KMS-11 (cell line): ENCODE measurements at regions not wholly inside any gene's neighbourhood (a gene's known extent, or its start where the extent isn't known, plus 50 kb on each side); places are given as distances from the start of the nearest gene placed in this dataset.

Experiments used
- H2AFZ ChIP-seq: fragments of 200-600 bp; sonication (generic); 2 replicates; pipeline ENCODE4 v1.6.1; 2016; ENCODE audit warnings: antibody characterized with exemption, mixed run types, low read depth
- H3K27ac ChIP-seq: fragments of 200-600 bp; sonication (generic); 2 replicates; pipeline ENCODE4 v1.6.1; 2016; ENCODE audit warnings: mild to moderate bottlenecking, mixed run types
- H3K27me3 ChIP-seq: fragments of 200-600 bp; sonication (generic); 2 replicates; pipeline ENCODE4 v1.6.1; 2017; ENCODE audit warnings: mild to moderate bottlenecking, low read depth, mixed run types, moderate library complexity; ENCODE audit not compliant: insufficient read depth
- H3K36me3 ChIP-seq: fragments of 200-600 bp; sonication (generic); 2 replicates; pipeline ENCODE4 v1.6.1; 2017; ENCODE audit warnings: mild to moderate bottlenecking, mixed run types; ENCODE audit not compliant: insufficient read depth
- H3K4me1 ChIP-seq: fragments of 200-600 bp; sonication (generic); 2 replicates; pipeline ENCODE4 v1.6.1; 2016; ENCODE audit warnings: mild to moderate bottlenecking, low read depth, mixed run types; ENCODE audit not compliant: poor library complexity, severe bottlenecking
- H3K4me2 ChIP-seq: fragments of 200-600 bp; sonication (generic); 2 replicates; pipeline ENCODE4 v1.7.0; 2016; ENCODE audit warnings: mild to moderate bottlenecking, mixed run types
- H3K4me3 ChIP-seq: fragments of 200-600 bp; sonication (generic); IDR thresholded peaks from 2 replicates; pipeline ENCODE4 v1.6.1; 2017; ENCODE audit warnings: low read depth, low read length, mixed read lengths; ENCODE audit not compliant: insufficient read depth
- H3K79me2 ChIP-seq: fragments of 200-600 bp; sonication (generic); 2 replicates; pipeline ENCODE4 v1.6.1; 2016; ENCODE audit warnings: low read depth, mixed run types; ENCODE audit not compliant: insufficient read depth
- H3K9ac ChIP-seq: fragments of 200-600 bp; sonication (generic); 2 replicates; pipeline ENCODE4 v1.6.1; 2016; ENCODE audit warnings: mild to moderate bottlenecking, mixed run types
- H4K20me1 ChIP-seq: fragments of 200-600 bp; sonication (generic); 2 replicates; pipeline ENCODE4 v1.6.1; 2016; ENCODE audit warnings: mild to moderate bottlenecking, mixed run types; ENCODE audit not compliant: insufficient read depth
- TF ChIP-seq, protein P1 (sequence below): fragments of 200-600 bp; sonication (generic); conservative IDR thresholded peaks from 2 replicates; pipeline ENCODE4 v1.6.1; 2017; ENCODE audit warnings: low read depth, mild to moderate bottlenecking, antibody characterized with exemption, low read length, moderate library complexity, mixed read lengths

DNA sequence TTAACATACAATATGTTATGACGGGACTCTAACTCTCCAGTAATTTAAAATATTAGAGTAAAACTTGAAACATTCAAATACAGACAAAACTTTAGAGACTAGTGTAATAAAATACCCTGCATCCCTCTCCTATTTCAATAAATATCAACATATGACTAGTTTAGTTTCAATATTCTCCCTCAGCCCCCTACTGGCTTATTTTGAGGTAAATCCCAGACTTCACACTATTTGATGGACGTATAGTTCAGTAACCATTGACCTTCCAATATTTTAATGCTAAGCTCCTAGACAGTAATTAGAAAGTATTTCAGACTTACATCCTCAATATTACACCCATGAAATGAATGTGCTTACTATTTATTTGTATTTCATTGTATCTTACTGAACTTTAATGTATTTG lies 180.7 kb upstream of the STARD13 start:
- H3K9ac ChIP-seq, result no peak overlapping the region
- no peak overlapping the region for H3K4me3 ChIP-seq
- no peak overlapping the region for H3K4me2 ChIP-seq
- TF ChIP-seq, protein P1, sequence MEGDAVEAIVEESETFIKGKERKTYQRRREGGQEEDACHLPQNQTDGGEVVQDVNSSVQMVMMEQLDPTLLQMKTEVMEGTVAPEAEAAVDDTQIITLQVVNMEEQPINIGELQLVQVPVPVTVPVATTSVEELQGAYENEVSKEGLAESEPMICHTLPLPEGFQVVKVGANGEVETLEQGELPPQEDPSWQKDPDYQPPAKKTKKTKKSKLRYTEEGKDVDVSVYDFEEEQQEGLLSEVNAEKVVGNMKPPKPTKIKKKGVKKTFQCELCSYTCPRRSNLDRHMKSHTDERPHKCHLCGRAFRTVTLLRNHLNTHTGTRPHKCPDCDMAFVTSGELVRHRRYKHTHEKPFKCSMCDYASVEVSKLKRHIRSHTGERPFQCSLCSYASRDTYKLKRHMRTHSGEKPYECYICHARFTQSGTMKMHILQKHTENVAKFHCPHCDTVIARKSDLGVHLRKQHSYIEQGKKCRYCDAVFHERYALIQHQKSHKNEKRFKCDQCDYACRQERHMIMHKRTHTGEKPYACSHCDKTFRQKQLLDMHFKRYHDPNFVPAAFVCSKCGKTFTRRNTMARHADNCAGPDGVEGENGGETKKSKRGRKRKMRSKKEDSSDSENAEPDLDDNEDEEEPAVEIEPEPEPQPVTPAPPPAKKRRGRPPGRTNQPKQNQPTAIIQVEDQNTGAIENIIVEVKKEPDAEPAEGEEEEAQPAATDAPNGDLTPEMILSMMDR, result no peak
- no peak overlapping the region for H3K27ac ChIP-seq
- H4K20me1 ChIP-seq, result no peaks in the 10 kb centered on the region
- no peaks in the 10 kb centered on the region for H3K36me3 ChIP-seq
- H3K27me3 ChIP-seq, result no peaks in the 10 kb centered on the region
- no peak overlapping the region for H2AFZ ChIP-seq
- H3K79me2 ChIP-seq, result no peaks in the 10 kb centered on the region
- H3K4me1 ChIP-seq, result no peaks in the 10 kb centered on the region

DNA sequence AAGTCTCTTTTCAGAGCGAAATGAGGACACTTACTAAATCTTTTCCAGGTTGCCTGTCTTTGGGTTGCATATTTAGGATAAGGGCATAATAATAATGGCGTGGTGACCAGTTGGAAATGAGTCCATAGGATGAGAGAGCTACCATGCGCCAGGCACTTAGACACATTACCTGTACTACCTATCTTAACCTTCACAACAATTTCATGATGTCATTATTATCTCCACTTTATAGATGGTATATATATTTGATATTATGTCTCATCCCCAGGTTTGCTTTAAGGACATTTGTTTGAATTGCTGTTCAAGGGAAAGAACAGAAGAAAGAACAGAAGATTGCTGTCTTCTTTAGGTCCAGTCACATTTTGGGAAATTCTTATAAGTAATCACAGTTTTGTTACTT lies 182.0 kb upstream of the STARD13 start:
- TF ChIP-seq, protein P1, result no peak
- H3K36me3 ChIP-seq, result no peaks in the 10 kb centered on the region

DNA sequence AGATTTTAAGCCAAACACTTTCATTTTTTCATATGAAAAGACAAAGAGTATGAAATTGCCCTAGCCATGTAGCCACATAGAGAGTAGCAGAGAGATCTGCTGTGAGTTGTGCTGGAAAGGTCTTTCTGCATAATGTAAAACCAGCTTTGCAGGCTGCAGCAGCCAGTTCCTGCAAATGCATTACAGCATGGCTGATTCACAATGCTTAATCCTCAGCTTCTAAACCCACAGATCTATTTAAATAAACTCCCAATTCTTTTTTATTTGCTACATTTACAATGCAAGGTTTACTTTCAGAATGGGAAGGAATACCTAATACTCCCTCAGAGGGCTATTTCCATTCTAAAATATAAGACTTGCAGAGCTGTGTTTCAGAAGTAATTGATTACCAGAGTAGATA lies 185.6 kb upstream of the STARD13 start:
- H2AFZ ChIP-seq, result no peak overlapping the region
- H3K36me3 ChIP-seq, result no peaks in the 10 kb centered on the region
- H3K4me3 ChIP-seq, result no peak overlapping the region
- no peaks in the 10 kb centered on the region for H3K27me3 ChIP-seq
- H4K20me1 ChIP-seq, result no peaks in the 10 kb centered on the region
- no peaks in the 10 kb centered on the region for H3K4me1 ChIP-seq
- no peak overlapping the region for H3K9ac ChIP-seq
- no peaks in the 10 kb centered on the region for H3K79me2 ChIP-seq
- no peak overlapping the region for H3K27ac ChIP-seq
- TF ChIP-seq, protein P1, result no peak
- H3K4me2 ChIP-seq, result no peak overlapping the region

More for the DNA sequence above, 182.0 kb upstream of the STARD13 start:
- Histone ChIP-seq H3K79me2 (no peaks in the 10 kb centered on the region), H3K4me3 (no peak overlapping the region), H2AFZ (no peak overlapping the region), H3K4me2 (no peak overlapping the region), H3K27ac (no peak overlapping the region), H3K27me3 (no peaks in the 10 kb centered on the region), H4K20me1 (no peaks in the 10 kb centered on the region), H3K9ac (no peak overlapping the region), H3K4me1 (no peaks in the 10 kb centered on the region)

DNA sequence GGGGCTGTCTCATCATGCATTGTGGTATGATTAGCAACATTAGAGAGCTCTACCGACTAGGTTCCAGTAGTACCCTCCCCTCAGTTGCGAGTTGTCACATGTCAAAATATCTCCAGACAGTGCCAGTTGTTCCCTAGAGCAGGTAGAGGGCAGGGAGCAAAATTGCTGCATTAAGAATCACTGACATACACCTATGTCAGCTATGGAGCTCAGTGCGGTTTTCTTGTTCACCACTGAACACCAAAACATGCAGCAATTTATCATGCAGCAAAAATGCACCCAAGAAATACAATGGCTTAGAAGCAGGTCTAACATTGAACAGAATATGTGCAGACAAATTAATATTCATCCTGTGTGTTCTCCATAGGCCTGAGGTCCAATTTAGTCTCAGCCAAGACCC lies 186.9 kb upstream of the STARD13 start:
- no peak overlapping the region for H2AFZ ChIP-seq
- no peak overlapping the region for H3K27ac ChIP-seq
- no peaks in the 10 kb centered on the region for H3K4me1 ChIP-seq
- no peaks in the 10 kb centered on the region for H3K27me3 ChIP-seq
- H3K4me2 ChIP-seq, result no peak overlapping the region
- TF ChIP-seq, protein P1, result no peak
- no peak overlapping the region for H3K4me3 ChIP-seq
- H3K36me3 ChIP-seq, result no peaks in the 10 kb centered on the region
- no peaks in the 10 kb centered on the region for H4K20me1 ChIP-seq
- H3K9ac ChIP-seq, result no peak overlapping the region
- no peaks in the 10 kb centered on the region for H3K79me2 ChIP-seq
